Kasumi-1 (cell line): ENCODE measurements at regions not wholly inside any gene's neighbourhood (a gene's known extent, or its start where the extent isn't known, plus 50 kb on each side); places are given as distances from the start of the nearest gene placed in this dataset.

Source experiments
- DNase-seq, 2 experiments: peaks; one replicate each; lab custom pipeline; 2025; lab: John Stamatoyannopoulos, UW

- DNase-seq: no peak
Observed at GRCh38 chr4:175441256-175441655, 370.8 kb downstream of the GPM6A start.

- no peak for DNase-seq
Observed at GRCh38 chr4:175443547-175443946, 368.5 kb downstream of the GPM6A start.

GRCh38 chr4:175444512-175444911 is 367.6 kb downstream of the GPM6A start:
- no peak for DNase-seq

- no peak for DNase-seq
Observed at GRCh38 chr4:175447016-175447415, 365.0 kb downstream of the GPM6A start.

GRCh38 chr4:175450446-175450845 is 361.6 kb downstream of the GPM6A start:
- no peak for DNase-seq

GRCh38 chr4:175451238-175451965 is 360.7 kb downstream of the GPM6A start:
- no peak for DNase-seq

- no peak for DNase-seq
Observed at GRCh38 chr4:175453456-175453855, 358.6 kb downstream of the GPM6A start.

- no peak for DNase-seq
Observed at GRCh38 chr4:175456131-175456530, 355.9 kb downstream of the GPM6A start.

- DNase-seq: no peak
Observed at GRCh38 chr4:175457956-175458355, 354.1 kb downstream of the GPM6A start.

GRCh38 chr4:175459571-175459970 is 352.5 kb downstream of the GPM6A start:
- no peak for DNase-seq

- DNase-seq: no peak
Observed at GRCh38 chr4:175460414-175460813, 351.6 kb downstream of the GPM6A start.

GRCh38 chr4:175469514-175469913 is 342.6 kb downstream of the GPM6A start:
- DNase-seq: no peak

- DNase-seq: no peak
Observed at GRCh38 chr4:175470131-175470530, 341.9 kb downstream of the GPM6A start.

GRCh38 chr4:175480404-175480803 is 331.7 kb downstream of the GPM6A start:
- DNase-seq: no peak

GRCh38 chr4:175499735-175500352 is 312.2 kb downstream of the GPM6A start:
- no peak for DNase-seq

GRCh38 chr4:175504318-175504717 is 307.7 kb downstream of the GPM6A start:
- DNase-seq: no peak

GRCh38 chr4:175509320-175509719 is 302.7 kb downstream of the GPM6A start:
- peak in 1 of 2 experiments; percentile 27 for DNase-seq

GRCh38 chr4:175511861-175512260 is 300.2 kb downstream of the GPM6A start:
- no peak for DNase-seq

GRCh38 chr4:175514174-175514573 is 297.9 kb downstream of the GPM6A start:
- no peak for DNase-seq

- no peak for DNase-seq
Observed at GRCh38 chr4:175530655-175531054, 281.4 kb downstream of the GPM6A start.

GRCh38 chr4:175531405-175532091 is 280.5 kb downstream of the GPM6A start:
- DNase-seq: no peak

GRCh38 chr4:175536852-175537453 is 275.1 kb downstream of the GPM6A start:
- DNase-seq: peak; percentile 78 to 85

- DNase-seq: no peak
Observed at GRCh38 chr4:175539498-175539897, 272.6 kb downstream of the GPM6A start.
